Tibial nerve (tissue), 4 donors: ENCODE measurements at regions not wholly inside any gene's neighbourhood (a gene's known extent, or its start where the extent isn't known, plus 50 kb on each side); places are given as distances from the start of the nearest gene placed in this dataset.
"Not testable (repeated sequence)": the region's sequence is repeated elsewhere in the genome, so short reads cannot be mapped to it uniquely, and the experiment has no call there.

ENCODE experiments used
- DNase-seq, 2 donors: peaks; one replicate each; pipeline ENCODE4 v3.0.0-alpha.2; 2019; ENCODE audit warnings: low spot score in 2 of 2
- H3K27ac ChIP-seq, 4 donors: fragments of 200-600 bp; sonication (generic) in 3 of 4; one replicate each; pipeline ENCODE4 v1.5.1; 2017 to 2019; ENCODE audit warnings: mild to moderate bottlenecking in 1 of 4
- H3K27me3 ChIP-seq, 2 donors: fragments of 200-600 bp; sonication (generic) in 1 of 2; one replicate each; pipeline versions ENCODE4 v1.5.1 to v1.6.0; 2017 to 2019
- H3K36me3 ChIP-seq, 3 donors: fragments of 200-600 bp; sonication (generic); one replicate each; pipeline ENCODE4 v1.5.1; 2018 to 2019
- H3K4me1 ChIP-seq, 4 donors: fragments of 200-600 bp; sonication (generic) in 3 of 4; one replicate each; pipeline ENCODE4 v1.5.1; 2017 to 2019
- H3K4me3 ChIP-seq, 4 donors: fragments of 200-600 bp; sonication (generic) in 3 of 4; one replicate each; pipeline ENCODE4 v1.5.1; 2017 to 2019; ENCODE audit warnings: mild to moderate bottlenecking in 1 of 4, moderate library complexity in 1 of 4
- H3K9me3 ChIP-seq, 4 donors: fragments of 200-600 bp; sonication (generic) in 3 of 4; one replicate each; pipeline ENCODE4 v1.5.1; 2017 to 2019
- CTCF ChIP-seq, 5 experiments: fragments of 200-600 bp in 3 of 5; fragments of 450-650 bp in 2 of 5; sonication (generic) in 3 of 5; IDR thresholded peaks; one replicate each; pipeline ENCODE4 v1.5.1; 2016 to 2019; ENCODE audit warnings: antibody characterized with exemption in 5 of 5, mild to moderate bottlenecking in 3 of 5, moderate library complexity in 2 of 5
- EP300 ChIP-seq, 2 donors: sonication (generic); formaldehyde crosslinking; IDR thresholded peaks; one replicate each; pipeline ENCODE4 v1.6.1; 2017; ENCODE audit warnings: antibody characterized with exemption in 2 of 2, mild to moderate bottlenecking in 1 of 2
- POLR2A ChIP-seq, 2 donors: fragments of 450-650 bp; IDR thresholded peaks; one replicate each; pipeline ENCODE4 v1.6.1; 2017; ENCODE audit warnings: antibody characterized with exemption in 2 of 2, mild to moderate bottlenecking in 2 of 2, moderate library complexity in 2 of 2
- WGBS, 2 donors: methylation state at CpG; one replicate each; pipeline ENCODE4 v1.1.5; 2018; 5-methylcytosine and 5-hydroxymethylcytosine counted together

GRCh38 chr2:154961676-154962075 is 263.2 kb downstream of the KCNJ3 start:
- Histone ChIP-seq H3K9me3 (peaks cover 0 to 2% (median 0%) of the 10 kb centered on the region in 4 donors), H3K36me3 (no peaks in the 10 kb centered on the region), H3K4me3 (no peak overlapping the region), H3K27ac (no peak overlapping the region), H3K4me1 (no peaks in the 10 kb centered on the region), H3K27me3 (no peaks in the 10 kb centered on the region)
- TF ChIP-seq CTCF (IDR thresholded peaks at IDR 0.05) (no peak), EP300 (IDR thresholded peaks at IDR 0.05) (no peak), POLR2A (IDR thresholded peaks at IDR 0.05) (no peak)
- WGBS, 2 donors = 87 to 93% methylated on average over 2 of the region's 2 CpGs
- DNase-seq = no peak

- no peaks in the 10 kb centered on the region for H3K27me3 ChIP-seq
- WGBS, 2 donors = 79 to 89% methylated on average over 3 of the region's 3 CpGs
- TF ChIP-seq POLR2A (IDR thresholded peaks at IDR 0.05) (no peak), CTCF (IDR thresholded peaks at IDR 0.05) (no peak), EP300 (IDR thresholded peaks at IDR 0.05) (no peak)
- H3K4me3 ChIP-seq = no peak overlapping the region
- no peaks in the 10 kb centered on the region for H3K36me3 ChIP-seq
- no peak overlapping the region for H3K27ac ChIP-seq
- DNase-seq = no peak
- H3K4me1 ChIP-seq = no peaks in the 10 kb centered on the region
- H3K9me3 ChIP-seq = peaks cover 0 to 2% (median 0%) of the 10 kb centered on the region in 4 donors
Observed at GRCh38 chr2:154960802-154961583, 262.5 kb downstream of the KCNJ3 start.

GRCh38 chr2:154952346-154952980 is 254.0 kb downstream of the KCNJ3 start:
- Histone ChIP-seq H3K4me1 (no peaks in the 10 kb centered on the region), H3K9me3 (no peaks in the 10 kb centered on the region), H3K27me3 (no peaks in the 10 kb centered on the region), H3K27ac (no peak overlapping the region), H3K36me3 (no peaks in the 10 kb centered on the region), H3K4me3 (no peak overlapping the region)
- TF ChIP-seq CTCF (IDR thresholded peaks at IDR 0.05) = no peak
- TF ChIP-seq POLR2A (IDR thresholded peaks at IDR 0.05) = no peak
- TF ChIP-seq EP300 (IDR thresholded peaks at IDR 0.05) = no peak
- WGBS, 2 donors = 54 to 55% methylated on average over 4 of the region's 4 CpGs
- DNase-seq = no peak

- not testable (repeated sequence) for H3K27ac ChIP-seq, H3K27me3 ChIP-seq, H3K4me3 ChIP-seq, H3K4me1 ChIP-seq, H3K9me3 ChIP-seq, DNase-seq, H3K36me3 ChIP-seq
- WGBS, 2 donors = 90 to 92% methylated on average over 16 of the region's 16 CpGs
Observed at GRCh38 chr2:154947416-154947815, 248.9 kb downstream of the KCNJ3 start.

DNA sequence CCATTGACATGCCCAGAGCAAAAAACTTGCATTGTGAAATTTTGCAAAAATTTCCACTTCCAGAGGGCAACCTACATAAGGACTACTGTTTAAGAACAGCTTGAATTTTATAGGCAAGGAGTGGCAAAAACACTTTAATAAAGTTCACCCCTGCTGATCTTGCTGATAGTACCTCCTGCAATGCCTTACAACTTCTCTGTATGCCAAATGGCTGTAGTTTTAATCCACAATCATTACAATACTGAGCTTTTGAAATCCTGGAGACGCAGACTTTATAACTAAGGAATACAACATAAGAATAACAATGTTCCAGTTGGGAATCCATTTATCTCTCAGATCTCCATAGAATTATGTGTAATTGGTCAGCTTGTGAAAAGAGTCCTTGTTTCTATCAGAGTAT is 247.5 kb downstream of the KCNJ3 start:
- Histone ChIP-seq H3K27me3 (no peaks in the 10 kb centered on the region), H3K36me3 (no peaks in the 10 kb centered on the region), H3K9me3 (no peaks in the 10 kb centered on the region), H3K27ac (no peak overlapping the region), H3K4me1 (no peaks in the 10 kb centered on the region), H3K4me3 (no peak overlapping the region)
- TF ChIP-seq CTCF (IDR thresholded peaks at IDR 0.05) (no peak), POLR2A (IDR thresholded peaks at IDR 0.05) (no peak), EP300 (IDR thresholded peaks at IDR 0.05) (no peak)
- 40 to 56% methylated on average over 1 of the region's 1 CpG for WGBS, 2 donors
- DNase-seq = no peak
